SK-N-SH (cell line): ENCODE measurements at regions not wholly inside any gene's neighbourhood (a gene's known extent, or its start where the extent isn't known, plus 50 kb on each side); places are given as distances from the start of the nearest gene placed in this dataset.

Source experiments
- CTCF ChIA-PET: fragments of 300-600, 350-600 bp; formaldehyde crosslinking; extraction: SDS; loops from one replicate; lab custom pipeline; 2021; lab: Yijun Ruan, JAX
- POLR2A ChIA-PET: fragments of 350-600 bp; sonication (Branson Sonifier 250); formaldehyde crosslinking; extraction: SDS; loops from one replicate; lab custom pipeline; 2020; ENCODE audit warnings: antibody characterized with exemption, inconsistent platforms; lab: Yijun Ruan, JAX
- DNase-seq: peaks from one replicate; pipeline ENCODE4 v3.0.0; 2012
- H2AFZ ChIP-seq: fragments of 200-600 bp; sonication (generic); 2 replicates; pipeline ENCODE4 v1.8.1; 2016; ENCODE audit warnings: antibody characterized with exemption, mild to moderate bottlenecking, low read depth
- H3F3A ChIP-seq: fragments of 200-600 bp; sonication (generic); replicated peaks from 2 replicates; pipeline ENCODE3; 2016; ENCODE audit warnings: antibody characterized with exemption, mild to moderate bottlenecking; ENCODE audit not compliant: insufficient read depth
- H3K27ac ChIP-seq, 2 experiments: fragments of 200-500 bp in 1 of 2; fragments of 200-600 bp in 1 of 2; sonication (Bioruptor generic) in 1 of 2; sonication (generic), shearing (Covaris generic) in 1 of 2; 2 replicates each; pipeline versions ENCODE4 v1.5.1 to v1.6.1; 2014 to 2016; ENCODE audit warnings: low read depth in 2 of 2, inconsistent platforms in 1 of 2, low read length in 1 of 2, mild to moderate bottlenecking in 1 of 2, mixed read lengths in 1 of 2
- H3K27me3 ChIP-seq: fragments of 200-600 bp; sonication (generic), shearing (Covaris generic); 2 replicates; pipeline ENCODE4 v1.6.1; 2016; ENCODE audit warnings: mixed run types; ENCODE audit not compliant: insufficient read depth
- H3K36me3 ChIP-seq, 2 experiments: fragments of 200-500 bp in 1 of 2; fragments of 200-600 bp in 1 of 2; sonication (Bioruptor generic) in 1 of 2; sonication (generic) in 1 of 2; replicated peaks in 1 of 2; 2 replicates each; pipeline versions ENCODE3 to v1.5.1; 2014 to 2016; ENCODE audit warnings: low read length in 1 of 2, mild to moderate bottlenecking in 1 of 2; ENCODE audit not compliant: insufficient read depth in 2 of 2, control insufficient read depth in 1 of 2
- H3K4me1 ChIP-seq, 2 experiments: fragments of 200-500 bp in 1 of 2; fragments of 200-600 bp in 1 of 2; sonication (Bioruptor generic) in 1 of 2; sonication (generic), shearing (Covaris generic) in 1 of 2; 2 replicates each; pipeline versions ENCODE4 v1.5.1 to v1.6.1; 2014 to 2016; ENCODE audit warnings: low read depth in 1 of 2, low read length in 1 of 2, mixed run types in 1 of 2; ENCODE audit not compliant: insufficient read depth in 2 of 2, control insufficient read depth in 1 of 2
- H3K4me2 ChIP-seq: fragments of 200-600 bp; sonication (generic), shearing (Covaris generic); 2 replicates; pipeline ENCODE4 v1.6.1; 2017; ENCODE audit warnings: mixed run types
- H3K4me3 ChIP-seq, 2 experiments: fragments of 200-500 bp in 1 of 2; fragments of 200-600 bp in 1 of 2; sonication (Bioruptor generic) in 1 of 2; sonication (generic), shearing (Covaris generic) in 1 of 2; 2 replicates each; pipeline versions ENCODE4 v1.5.1 to v1.8.1; 2014 to 2016; ENCODE audit warnings: low read depth in 2 of 2, inconsistent platforms in 1 of 2, low read length in 1 of 2, mild to moderate bottlenecking in 1 of 2, mixed read lengths in 1 of 2, moderate library complexity in 1 of 2
- H3K79me2 ChIP-seq: fragments of 200-600 bp; sonication (generic); 2 replicates; pipeline ENCODE4 v1.8.1; 2017; ENCODE audit warnings: mild to moderate bottlenecking; ENCODE audit not compliant: insufficient read depth
- H3K9ac ChIP-seq: fragments of 200-600 bp; sonication (generic); 2 replicates; pipeline ENCODE4 v1.6.1; 2017; ENCODE audit warnings: mixed run types
- H3K9me2 ChIP-seq: fragments of 200-600 bp; sonication (generic); 2 replicates; pipeline ENCODE4 v1.6.1; 2017; ENCODE audit warnings: mixed run types
- H3K9me3 ChIP-seq: fragments of 200-600 bp; sonication (generic); 2 replicates; pipeline ENCODE4 v1.6.1; 2017; ENCODE audit warnings: mixed run types, mild to moderate bottlenecking, moderate library complexity
- H4K20me1 ChIP-seq: fragments of 200-600 bp; sonication (generic); 2 replicates; pipeline ENCODE4 v1.6.1; 2017; ENCODE audit warnings: mild to moderate bottlenecking, mixed run types; ENCODE audit not compliant: insufficient read depth
- EP300 ChIP-seq, 2 experiments: IDR thresholded peaks; 2 replicates each; pipeline versions ENCODE4 v1.4.0 to v1.6.1; 2012; ENCODE audit warnings: borderline replicate concordance in 1 of 2, low read depth in 1 of 2, low read length in 1 of 2
- EZH2phosphoT487 ChIP-seq: fragments of 200-600 bp; sonication (generic); IDR thresholded peaks from 2 replicates; pipeline ENCODE4 v1.6.1; 2017; ENCODE audit warnings: low read depth, mixed run types, mild to moderate bottlenecking, antibody characterized with exemption, moderate library complexity, borderline replicate concordance
- GABPA ChIP-seq: IDR thresholded peaks from 2 replicates; pipeline ENCODE4 v1.4.0; 2012; ENCODE audit warnings: low read depth, mild to moderate bottlenecking
- JUND ChIP-seq: IDR thresholded peaks from 2 replicates; pipeline ENCODE4 v1.4.0; 2012
- MEF2A ChIP-seq: IDR thresholded peaks from 2 replicates; pipeline ENCODE4 v1.4.0; 2012; ENCODE audit warnings: low read depth, borderline replicate concordance
- NFIC ChIP-seq: IDR thresholded peaks from 2 replicates; pipeline ENCODE4 v1.4.0; 2012; ENCODE audit warnings: borderline replicate concordance
- NRF1 ChIP-seq: IDR thresholded peaks from 2 replicates; pipeline ENCODE4 v1.6.1; 2012; ENCODE audit warnings: low read depth, mild to moderate bottlenecking, low read length
- POLR2AphosphoS5 ChIP-seq: IDR thresholded peaks from 2 replicates; pipeline ENCODE4 v1.6.1; 2012; ENCODE audit warnings: low read depth, low read length
- RAD21 ChIP-seq: IDR thresholded peaks from 2 replicates; pipeline ENCODE4 v1.6.1; 2012; ENCODE audit warnings: mild to moderate bottlenecking, low read length
- RFX5 ChIP-seq: IDR thresholded peaks from 2 replicates; pipeline ENCODE4 v1.6.1; 2012; ENCODE audit warnings: mild to moderate bottlenecking, improper control_type of control experiment, low read length
- RXRA ChIP-seq: IDR thresholded peaks from 2 replicates; pipeline ENCODE4 v1.4.0; 2012; ENCODE audit warnings: low read depth, mild to moderate bottlenecking, borderline replicate concordance
- SIN3A ChIP-seq: IDR thresholded peaks from 2 replicates; pipeline ENCODE4 v1.6.1; 2012; ENCODE audit warnings: low read depth, mild to moderate bottlenecking, low read length, moderate library complexity, borderline replicate concordance
- TCF12 ChIP-seq: IDR thresholded peaks from 2 replicates; pipeline ENCODE4 v1.4.0; 2012
- TEAD4 ChIP-seq: IDR thresholded peaks from 2 replicates; pipeline ENCODE4 v1.4.0; 2012; ENCODE audit warnings: mild to moderate bottlenecking, borderline replicate concordance; ENCODE audit not compliant: insufficient read depth
- YY1 ChIP-seq: IDR thresholded peaks from 2 replicates; pipeline ENCODE4 v1.4.0; 2012; ENCODE audit warnings: low read depth, mild to moderate bottlenecking
- WGBS: methylation state at CpG from one replicate; pipeline ENCODE4 v1.1.6; 2017; ENCODE audit warnings: low lambda C conversion rate; 5-methylcytosine and 5-hydroxymethylcytosine counted together
- TF ChIP-seq, protein P1 (sequence below): fragments of 200-600 bp; sonication (generic); IDR thresholded peaks from 2 replicates; pipeline ENCODE4 v1.6.1; 2017; ENCODE audit warnings: antibody characterized with exemption, mild to moderate bottlenecking, moderate library complexity
- TF ChIP-seq, protein P2 (sequence below): IDR thresholded peaks from 2 replicates; pipeline ENCODE4; 2012
- TF ChIP-seq, protein P3 (sequence below): fragments of 150-350 bp; IDR thresholded peaks from 2 replicates; pipeline ENCODE4 v1.6.1; 2016; ENCODE audit warnings: mild to moderate bottlenecking, low read depth, low read length

DNA sequence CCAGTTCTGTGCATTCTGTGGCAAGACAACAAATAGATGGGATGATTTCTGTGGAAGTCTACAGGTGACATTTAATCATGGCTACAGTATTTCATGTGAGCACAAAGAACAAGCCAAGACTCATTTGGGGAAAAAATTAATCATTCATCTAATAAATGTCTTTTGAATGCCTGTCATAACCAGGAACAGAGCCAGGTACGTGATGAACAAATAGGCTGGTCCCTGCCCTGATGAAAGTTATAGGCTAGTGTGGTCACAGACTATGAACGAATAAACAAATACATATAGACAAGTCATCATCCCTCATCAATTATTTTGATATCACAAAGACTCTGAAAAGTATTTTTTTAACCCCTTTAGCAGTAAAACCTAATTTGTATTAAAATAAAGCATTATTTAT lies 226.4 kb upstream of the RRP15 start:
- Histone ChIP-seq H3K79me2 (no peaks in the 10 kb centered on the region), H3K4me2 (no peak overlapping the region), H3K4me3 (no peak overlapping the region), H3K4me1 (no peaks in the 10 kb centered on the region; a peak in 1 of 4 replicates), H2AFZ (no peak overlapping the region), H3K9ac (no peak overlapping the region), H3F3A (no peaks in the 10 kb centered on the region), H3K36me3 (no peaks in the 10 kb centered on the region), H3K9me3 (no peaks in the 10 kb centered on the region), H3K27ac (no peak overlapping the region), H3K27me3 (no peaks in the 10 kb centered on the region), H4K20me1 (no peaks in the 10 kb centered on the region), H3K9me2 (no peaks in the 10 kb centered on the region)
- no peak for DNase-seq
- POLR2A ChIA-PET: no interaction called here
- TF ChIP-seq JUND: no peak
- TF ChIP-seq GABPA: no peak
- TF ChIP-seq TCF12: no peak
- no peak for TF ChIP-seq TEAD4
- TF ChIP-seq MEF2A: no peak
- TF ChIP-seq POLR2AphosphoS5: no peak
- no peak for TF ChIP-seq RFX5
- no peak for TF ChIP-seq EP300 (IDR thresholded peaks at IDR 0.05; ENCODE audit: borderline replicate concordance in 1 of 2, low read depth in 1 of 2, low read length in 1 of 2)
- TF ChIP-seq SIN3A: no peak
- TF ChIP-seq RXRA: no peak
- TF ChIP-seq, protein P1, sequence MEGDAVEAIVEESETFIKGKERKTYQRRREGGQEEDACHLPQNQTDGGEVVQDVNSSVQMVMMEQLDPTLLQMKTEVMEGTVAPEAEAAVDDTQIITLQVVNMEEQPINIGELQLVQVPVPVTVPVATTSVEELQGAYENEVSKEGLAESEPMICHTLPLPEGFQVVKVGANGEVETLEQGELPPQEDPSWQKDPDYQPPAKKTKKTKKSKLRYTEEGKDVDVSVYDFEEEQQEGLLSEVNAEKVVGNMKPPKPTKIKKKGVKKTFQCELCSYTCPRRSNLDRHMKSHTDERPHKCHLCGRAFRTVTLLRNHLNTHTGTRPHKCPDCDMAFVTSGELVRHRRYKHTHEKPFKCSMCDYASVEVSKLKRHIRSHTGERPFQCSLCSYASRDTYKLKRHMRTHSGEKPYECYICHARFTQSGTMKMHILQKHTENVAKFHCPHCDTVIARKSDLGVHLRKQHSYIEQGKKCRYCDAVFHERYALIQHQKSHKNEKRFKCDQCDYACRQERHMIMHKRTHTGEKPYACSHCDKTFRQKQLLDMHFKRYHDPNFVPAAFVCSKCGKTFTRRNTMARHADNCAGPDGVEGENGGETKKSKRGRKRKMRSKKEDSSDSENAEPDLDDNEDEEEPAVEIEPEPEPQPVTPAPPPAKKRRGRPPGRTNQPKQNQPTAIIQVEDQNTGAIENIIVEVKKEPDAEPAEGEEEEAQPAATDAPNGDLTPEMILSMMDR: no peak
- TF ChIP-seq, protein P2, sequence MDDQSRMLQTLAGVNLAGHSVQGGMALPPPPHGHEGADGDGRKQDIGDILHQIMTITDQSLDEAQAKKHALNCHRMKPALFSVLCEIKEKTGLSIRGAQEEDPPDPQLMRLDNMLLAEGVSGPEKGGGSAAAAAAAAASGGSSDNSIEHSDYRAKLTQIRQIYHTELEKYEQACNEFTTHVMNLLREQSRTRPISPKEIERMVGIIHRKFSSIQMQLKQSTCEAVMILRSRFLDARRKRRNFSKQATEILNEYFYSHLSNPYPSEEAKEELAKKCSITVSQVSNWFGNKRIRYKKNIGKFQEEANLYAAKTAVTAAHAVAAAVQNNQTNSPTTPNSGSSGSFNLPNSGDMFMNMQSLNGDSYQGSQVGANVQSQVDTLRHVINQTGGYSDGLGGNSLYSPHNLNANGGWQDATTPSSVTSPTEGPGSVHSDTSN: no peak
- no peak for TF ChIP-seq NFIC
- TF ChIP-seq RAD21: no peak
- TF ChIP-seq NRF1: no peak
- no peak for TF ChIP-seq YY1
- TF ChIP-seq EZH2phosphoT487: no peak
- TF ChIP-seq, protein P3, sequence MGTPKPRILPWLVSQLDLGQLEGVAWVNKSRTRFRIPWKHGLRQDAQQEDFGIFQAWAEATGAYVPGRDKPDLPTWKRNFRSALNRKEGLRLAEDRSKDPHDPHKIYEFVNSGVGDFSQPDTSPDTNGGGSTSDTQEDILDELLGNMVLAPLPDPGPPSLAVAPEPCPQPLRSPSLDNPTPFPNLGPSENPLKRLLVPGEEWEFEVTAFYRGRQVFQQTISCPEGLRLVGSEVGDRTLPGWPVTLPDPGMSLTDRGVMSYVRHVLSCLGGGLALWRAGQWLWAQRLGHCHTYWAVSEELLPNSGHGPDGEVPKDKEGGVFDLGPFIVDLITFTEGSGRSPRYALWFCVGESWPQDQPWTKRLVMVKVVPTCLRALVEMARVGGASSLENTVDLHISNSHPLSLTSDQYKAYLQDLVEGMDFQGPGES: no peak
- WGBS: 27% methylated on average over 2 of the region's 2 CpGs
- CTCF ChIA-PET: no interaction called here
